HepG2 (cell line): ENCODE measurements at regions not wholly inside any gene's neighbourhood (a gene's known extent, or its start where the extent isn't known, plus 50 kb on each side); places are given as distances from the start of the nearest gene placed in this dataset.

Experiments used
- ATAC-seq: fragments of 200-7000 bp; cut with Tn5 transposase; 3 replicates; pipeline ENCODE4 v1.9.1; 2020; ENCODE audit warnings: mild to moderate bottlenecking, moderate library complexity
- BruUV-seq: library from RNA; stranded (reverse); fragments of 400-500 nt; replicated peaks from 2 replicates; lab custom pipeline; 2021; lab: Mats Ljungman, UMichigan
- CTCF ChIA-PET: fragments of 300-600 bp; formaldehyde crosslinking; extraction: SDS; loops from one replicate; lab custom pipeline; 2021; ENCODE audit warnings: low total read pairs, inconsistent platforms, low intra/inter-chr PET ratio; lab: Yijun Ruan, JAX
- POLR2A ChIA-PET: fragments of 350-600 bp; sonication (Branson Sonifier 250); formaldehyde crosslinking; loops from one replicate; lab custom pipeline; 2020; ENCODE audit warnings: antibody characterized with exemption, inconsistent platforms; lab: Yijun Ruan, JAX
- DNase-seq: peaks from one replicate; pipeline ENCODE4 v3.0.0-alpha.2; 2015; ENCODE audit warnings: low spot score
- FAIRE-seq: peaks from 3 replicates; lab custom pipeline; 2011; peaks lifted over from hg19 to GRCh38; lab: Jason Lieb, UNC
- H2AFZ ChIP-seq: one replicate; pipeline ENCODE4 v1.6.1; 2011; ENCODE audit warnings: low read length, inconsistent platforms
- H3K27ac ChIP-seq: fragments of 300-600 bp; 3 replicates; pipeline ENCODE4 v1.8.0; 2011; ENCODE audit warnings: mixed run types, mild to moderate bottlenecking, mixed read lengths, low read length, inconsistent platforms; ENCODE audit not compliant: insufficient read depth; ENCODE audit errors: extremely low read length
- H3K27me3 ChIP-seq, 2 experiments: fragments of 200-600 bp in 1 of 2; 2 replicates in 1 of 2; 3 replicates in 1 of 2; pipeline versions ENCODE4 v1.6.0 to v1.8.0; 2011; ENCODE audit warnings: low read length in 2 of 2, mild to moderate bottlenecking in 2 of 2, moderate library complexity in 2 of 2, inconsistent platforms in 1 of 2; ENCODE audit not compliant: insufficient read depth in 2 of 2, control insufficient read depth in 1 of 2
- H3K36me3 ChIP-seq, 2 experiments: fragments of 200-600 bp in 1 of 2; replicated peaks in 1 of 2; 2 replicates in 1 of 2; 3 replicates in 1 of 2; pipeline versions ENCODE4 v1.5.1 to v1.8.0; 2011; ENCODE audit warnings: low read length in 2 of 2, inconsistent platforms in 1 of 2; ENCODE audit not compliant: insufficient read depth in 2 of 2, control insufficient read depth in 1 of 2
- H3K4me1 ChIP-seq: 2 replicates; pipeline ENCODE4 v1.5.1; 2012; ENCODE audit warnings: low read length, inconsistent platforms; ENCODE audit not compliant: insufficient read depth
- H3K4me2 ChIP-seq: 2 replicates; pipeline ENCODE4 v1.6.0; 2011; ENCODE audit warnings: low read depth, low read length, inconsistent platforms
- H3K4me3 ChIP-seq, 3 experiments: fragments of 200-600 bp in 1 of 3; sonication (generic), shearing (Covaris generic) in 1 of 3; replicated peaks in 1 of 3; 2 replicates each; pipeline ENCODE4 v1.5.1; 2011 to 2016; ENCODE audit warnings: low read length in 3 of 3, inconsistent platforms in 2 of 3, low read depth in 2 of 3, mild to moderate bottlenecking in 2 of 3, control low read depth in 1 of 3, mixed read lengths in 1 of 3; ENCODE audit not compliant: insufficient read depth in 1 of 3
- H3K79me2 ChIP-seq: one replicate; pipeline ENCODE4 v1.6.1; 2011; ENCODE audit warnings: low read length, inconsistent platforms; ENCODE audit not compliant: insufficient read depth
- H3K9ac ChIP-seq: 2 replicates; pipeline ENCODE4 v1.6.0; 2011; ENCODE audit warnings: mild to moderate bottlenecking, low read depth, low read length, inconsistent platforms; ENCODE audit not compliant: insufficient read depth
- H3K9me3 ChIP-seq: 2 replicates; pipeline ENCODE4 v1.5.1; 2012; ENCODE audit warnings: mild to moderate bottlenecking, low read length
- H4K20me1 ChIP-seq: 2 replicates; pipeline ENCODE4 v1.6.0; 2011; ENCODE audit warnings: inconsistent platforms, mild to moderate bottlenecking, low read length, moderate library complexity; ENCODE audit not compliant: insufficient read depth
- ELK4 ChIP-seq: sonication (generic); formaldehyde crosslinking; IDR thresholded peaks from 2 replicates; pipeline ENCODE4 v1.9.0; 2021; ENCODE audit warnings: missing genetic modification reagents, borderline replicate concordance
- IKZF4 ChIP-seq: sonication (generic); formaldehyde crosslinking; IDR thresholded peaks from 2 replicates; pipeline ENCODE4 v1.5.1; 2020; ENCODE audit warnings: borderline replicate concordance, mild to moderate bottlenecking, low read depth, missing genetic modification reagents; ENCODE audit errors: not compliant biosample characterization
- WGBS: methylation state at CpG from one replicate; pipeline ENCODE4 v1.1.6; 2017; ENCODE audit warnings: low lambda C conversion rate; 5-methylcytosine and 5-hydroxymethylcytosine counted together
- in situ Hi-C: cut with HindIII; loops from 2 replicates; pipeline ENCODE4 v1.10.0; 2017; ENCODE audit warnings: low pct_unique_long_range_greater_than_20kb; ENCODE audit not compliant: extremely low pct_ligation_motif_present
- intact Hi-C: fragments of 100-400 bp; cut with micrococcal nuclease; formaldehyde crosslinking; loops from one replicate; pipeline ENCODE4 v1.10.0; 2022; ENCODE audit not compliant: unreplicated experiment
- TF ChIP-seq, protein P1 (sequence below): sonication (generic); formaldehyde crosslinking; IDR thresholded peaks from 2 replicates; pipeline ENCODE4 v1.4.0; 2020; ENCODE audit warnings: missing genetic modification reagents
- TF ChIP-seq, protein P2 (sequence below), 2 experiments: sonication (generic) in 1 of 2; formaldehyde crosslinking in 1 of 2; IDR thresholded peaks; 2 replicates each; pipeline versions ENCODE4 v1.4.0 to v1.6.1; 2016 to 2020; ENCODE audit warnings: borderline replicate concordance in 1 of 2, low read depth in 1 of 2, mild to moderate bottlenecking in 1 of 2, missing genetic modification reagents in 1 of 2
- TF ChIP-seq, protein P3 (sequence below): sonication (generic); formaldehyde crosslinking; IDR thresholded peaks from 2 replicates; pipeline ENCODE4 v1.4.0; 2020; ENCODE audit warnings: missing genetic modification reagents; ENCODE audit errors: not compliant biosample characterization

- Histone ChIP-seq H3K4me1 (no peaks in the 10 kb centered on the region), H3K27ac (no peak overlapping the region), H3K79me2 (no peaks in the 10 kb centered on the region), H3K27me3 (peaks cover 0 to 2% of the 10 kb centered on the region in 2 experiments; a peak in 1 of 5 replicates), H3K9ac (no peak overlapping the region), H2AFZ (no peak overlapping the region), H3K9me3 (no peaks in the 10 kb centered on the region), H3K4me3 (no peak overlapping the region), H3K4me2 (no peak overlapping the region), H4K20me1 (no peaks in the 10 kb centered on the region), H3K36me3 (no peaks in the 10 kb centered on the region)
- POLR2A ChIA-PET, result no interaction called here
- ATAC-seq, result no peak
- no peak for FAIRE-seq
- CTCF ChIA-PET, result interaction anchor here (0.7 to 2.3 kb wide), 2 partner anchors 165 to 354 kb away, joined by 3 to 22 read pairs; no protein-coding TSS in a partner anchor
- in situ Hi-C loops (no loop called here), intact Hi-C loops (loop anchor here (2.0 to 5.0 kb wide), 3 partner anchors 101 to 347 kb away; partner anchors contain the start of gene MAGI1)
- DNase-seq, result no peak
- TF ChIP-seq ELK4 (CRISPR knock-in tag), result no peak
- TF ChIP-seq, protein P1, sequence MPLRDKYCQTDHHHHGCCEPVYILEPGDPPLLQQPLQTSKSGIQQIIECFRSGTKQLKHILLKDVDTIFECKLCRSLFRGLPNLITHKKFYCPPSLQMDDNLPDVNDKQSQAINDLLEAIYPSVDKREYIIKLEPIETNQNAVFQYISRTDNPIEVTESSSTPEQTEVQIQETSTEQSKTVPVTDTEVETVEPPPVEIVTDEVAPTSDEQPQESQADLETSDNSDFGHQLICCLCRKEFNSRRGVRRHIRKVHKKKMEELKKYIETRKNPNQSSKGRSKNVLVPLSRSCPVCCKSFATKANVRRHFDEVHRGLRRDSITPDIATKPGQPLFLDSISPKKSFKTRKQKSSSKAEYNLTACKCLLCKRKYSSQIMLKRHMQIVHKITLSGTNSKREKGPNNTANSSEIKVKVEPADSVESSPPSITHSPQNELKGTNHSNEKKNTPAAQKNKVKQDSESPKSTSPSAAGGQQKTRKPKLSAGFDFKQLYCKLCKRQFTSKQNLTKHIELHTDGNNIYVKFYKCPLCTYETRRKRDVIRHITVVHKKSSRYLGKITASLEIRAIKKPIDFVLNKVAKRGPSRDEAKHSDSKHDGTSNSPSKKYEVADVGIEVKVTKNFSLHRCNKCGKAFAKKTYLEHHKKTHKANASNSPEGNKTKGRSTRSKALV (CRISPR knock-in tag), result no peak
- TF ChIP-seq, protein P2, sequence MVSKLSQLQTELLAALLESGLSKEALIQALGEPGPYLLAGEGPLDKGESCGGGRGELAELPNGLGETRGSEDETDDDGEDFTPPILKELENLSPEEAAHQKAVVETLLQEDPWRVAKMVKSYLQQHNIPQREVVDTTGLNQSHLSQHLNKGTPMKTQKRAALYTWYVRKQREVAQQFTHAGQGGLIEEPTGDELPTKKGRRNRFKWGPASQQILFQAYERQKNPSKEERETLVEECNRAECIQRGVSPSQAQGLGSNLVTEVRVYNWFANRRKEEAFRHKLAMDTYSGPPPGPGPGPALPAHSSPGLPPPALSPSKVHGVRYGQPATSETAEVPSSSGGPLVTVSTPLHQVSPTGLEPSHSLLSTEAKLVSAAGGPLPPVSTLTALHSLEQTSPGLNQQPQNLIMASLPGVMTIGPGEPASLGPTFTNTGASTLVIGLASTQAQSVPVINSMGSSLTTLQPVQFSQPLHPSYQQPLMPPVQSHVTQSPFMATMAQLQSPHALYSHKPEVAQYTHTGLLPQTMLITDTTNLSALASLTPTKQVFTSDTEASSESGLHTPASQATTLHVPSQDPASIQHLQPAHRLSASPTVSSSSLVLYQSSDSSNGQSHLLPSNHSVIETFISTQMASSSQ (IDR thresholded peaks at IDR 0.05; ENCODE audit: low read depth), result no peak
- TF ChIP-seq, protein P2 (CRISPR knock-in tag; IDR thresholded peaks at IDR 0.05; ENCODE audit: borderline replicate concordance), result no peak
- TF ChIP-seq, protein P3, sequence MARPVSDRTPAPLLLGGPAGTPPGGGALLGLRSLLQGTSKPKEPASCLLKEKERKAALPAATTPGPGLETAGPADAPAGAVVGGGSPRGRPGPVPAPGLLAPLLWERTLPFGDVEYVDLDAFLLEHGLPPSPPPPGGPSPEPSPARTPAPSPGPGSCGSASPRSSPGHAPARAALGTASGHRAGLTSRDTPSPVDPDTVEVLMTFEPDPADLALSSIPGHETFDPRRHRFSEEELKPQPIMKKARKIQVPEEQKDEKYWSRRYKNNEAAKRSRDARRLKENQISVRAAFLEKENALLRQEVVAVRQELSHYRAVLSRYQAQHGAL, result no peak
- no peak for TF ChIP-seq IKZF4 (CRISPR knock-in tag)
- 18% methylated on average over 5 of the region's 5 CpGs for WGBS
- BruUV-seq, result no TSS peak
Observed at GRCh38 chr3:66139415-66139814, 81.4 kb upstream of the SLC25A26 start.
